HG03575 (cell line): ENCODE measurements at regions not wholly inside any gene's neighbourhood (a gene's known extent, or its start where the extent isn't known, plus 50 kb on each side); places are given as distances from the start of the nearest gene placed in this dataset.
"Not testable (repeated sequence)": the region's sequence is repeated elsewhere in the genome, so short reads cannot be mapped to it uniquely, and the experiment has no call there.

ENCODE experiments used
- ATAC-seq: cut with Tn5 transposase; IDR thresholded peaks from one replicate; pipeline ENCODE4 v1.9.1; 2021; ENCODE audit not compliant: unreplicated experiment, insufficient number of reproducible peaks, low FRiP score; ENCODE audit errors: extremely low read depth

GRCh38 chr1:82358706-82359105, 558.0 kb downstream of the ADGRL2 start:
- not testable (repeated sequence) for ATAC-seq

- not testable (repeated sequence) for ATAC-seq
Measured at GRCh38 chr1:82354546-82354945, 553.8 kb downstream of the ADGRL2 start.

GRCh38 chr1:82348487-82348886, 547.8 kb downstream of the ADGRL2 start:
- ATAC-seq, result no peak

GRCh38 chr1:82346141-82346540, 545.4 kb downstream of the ADGRL2 start:
- no peak for ATAC-seq

GRCh38 chr1:82343381-82343780, 542.6 kb downstream of the ADGRL2 start:
- no peak for ATAC-seq

GRCh38 chr1:82337635-82338034, 536.9 kb downstream of the ADGRL2 start:
- ATAC-seq, result no peak

- ATAC-seq, result no peak
Measured at GRCh38 chr1:82330330-82330729, 529.6 kb downstream of the ADGRL2 start.

GRCh38 chr1:82329226-82329625, 528.5 kb downstream of the ADGRL2 start:
- ATAC-seq, result no peak

GRCh38 chr1:82323144-82323841, 522.6 kb downstream of the ADGRL2 start:
- ATAC-seq, result no peak

GRCh38 chr1:82321794-82322193, 521.1 kb downstream of the ADGRL2 start:
- no peak for ATAC-seq

- no peak for ATAC-seq
Measured at GRCh38 chr1:82319546-82319945, 518.8 kb downstream of the ADGRL2 start.

- ATAC-seq, result no peak
Measured at GRCh38 chr1:82318921-82319320, 518.2 kb downstream of the ADGRL2 start.

- no peak for ATAC-seq
Measured at GRCh38 chr1:82318265-82318664, 517.5 kb downstream of the ADGRL2 start.

- no peak for ATAC-seq
Measured at GRCh38 chr1:82317671-82318070, 516.9 kb downstream of the ADGRL2 start.

GRCh38 chr1:82299656-82300055, 498.9 kb downstream of the ADGRL2 start:
- no peak for ATAC-seq

GRCh38 chr1:82299056-82299455, 498.3 kb downstream of the ADGRL2 start:
- ATAC-seq, result no peak

- ATAC-seq, result no peak
Measured at GRCh38 chr1:82297139-82297896, 496.6 kb downstream of the ADGRL2 start.

- no peak for ATAC-seq
Measured at GRCh38 chr1:82287556-82287955, 486.8 kb downstream of the ADGRL2 start.

GRCh38 chr1:82284213-82284612, 483.5 kb downstream of the ADGRL2 start:
- no peak for ATAC-seq

GRCh38 chr1:82279241-82279640, 478.5 kb downstream of the ADGRL2 start:
- no peak for ATAC-seq
